NCI-H2107 treated with DMSO at 0.1 percent for 48 hours (cell line): ENCODE measurements at regions not wholly inside any gene's neighbourhood (a gene's known extent, or its start where the extent isn't known, plus 50 kb on each side); places are given as distances from the start of the nearest gene placed in this dataset.
A peak's percentile ranks its signal among the peaks of the same experiment; 100 is the strongest.

Experiments
- DNase-seq: peaks from one replicate; lab custom pipeline; 2025; ENCODE audit not compliant: unreplicated experiment; lab: John Stamatoyannopoulos, UW

- no peak for DNase-seq
Measured at GRCh38 chr6:23199541-23199940, 630.2 kb downstream of the HDGFL1 start.

GRCh38 chr6:23200946-23201345, 631.6 kb downstream of the HDGFL1 start:
- DNase-seq: no peak

DNA sequence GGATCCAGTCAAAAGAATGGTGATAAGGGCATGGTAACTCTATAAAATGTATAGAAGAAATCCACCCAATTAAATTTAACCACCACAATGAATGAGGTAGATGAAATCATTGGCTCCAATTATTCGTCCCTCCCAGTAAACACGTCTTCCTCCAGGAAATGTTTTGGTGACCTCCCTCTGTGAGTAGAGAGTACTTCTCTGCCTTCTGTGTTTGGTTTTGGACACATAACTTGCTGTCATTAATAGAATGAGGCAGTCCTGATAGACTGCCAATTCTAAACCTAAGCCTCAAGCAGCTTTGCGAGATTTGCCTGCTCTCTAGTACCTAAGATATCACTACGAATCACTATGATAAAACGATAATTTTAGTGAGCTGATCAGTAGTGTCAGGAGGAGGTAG, 632.8 kb downstream of the HDGFL1 start:
- no peak for DNase-seq

- no peak for DNase-seq
Measured at GRCh38 chr6:23212398-23212797, 643.0 kb downstream of the HDGFL1 start.

DNA sequence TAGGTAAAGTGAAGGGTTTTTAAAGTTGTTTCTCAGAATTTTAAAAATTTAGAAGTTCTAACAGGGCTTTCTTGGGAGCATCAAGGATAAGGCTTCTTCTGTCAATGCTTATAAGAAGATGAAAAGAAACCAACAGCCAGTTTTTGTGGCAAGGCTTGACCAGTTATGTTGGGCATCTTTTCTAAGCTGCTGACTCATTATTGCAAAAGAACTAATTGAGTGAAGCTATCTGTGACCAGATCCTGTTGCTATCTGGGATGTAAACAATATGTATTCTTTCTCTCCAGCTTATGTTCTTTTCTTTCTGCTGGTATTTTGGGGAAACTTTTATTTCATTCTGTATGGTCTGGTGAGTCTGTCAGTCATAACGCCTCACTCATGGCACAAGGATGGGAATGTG, 643.8 kb downstream of the HDGFL1 start:
- DNase-seq: no peak

DNA sequence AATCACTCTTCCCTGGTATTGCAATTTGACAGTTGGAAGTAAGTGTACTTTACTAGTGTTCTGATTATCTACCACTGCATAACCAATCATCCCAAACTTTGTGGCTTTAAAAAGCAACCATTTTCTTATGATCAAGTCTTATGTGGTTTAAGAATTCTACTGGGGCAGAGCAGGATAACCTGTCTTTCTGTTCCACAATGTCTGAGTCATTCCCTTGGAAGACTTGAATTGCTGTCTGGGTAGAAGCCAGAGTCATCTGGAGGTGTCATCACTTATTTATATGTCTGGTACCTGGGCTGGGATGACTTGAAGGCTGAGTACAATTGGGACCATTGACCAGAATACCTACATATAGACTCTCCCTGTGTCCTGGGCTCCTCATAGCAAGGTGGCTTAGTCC, 644.3 kb downstream of the HDGFL1 start:
- no peak for DNase-seq

DNA sequence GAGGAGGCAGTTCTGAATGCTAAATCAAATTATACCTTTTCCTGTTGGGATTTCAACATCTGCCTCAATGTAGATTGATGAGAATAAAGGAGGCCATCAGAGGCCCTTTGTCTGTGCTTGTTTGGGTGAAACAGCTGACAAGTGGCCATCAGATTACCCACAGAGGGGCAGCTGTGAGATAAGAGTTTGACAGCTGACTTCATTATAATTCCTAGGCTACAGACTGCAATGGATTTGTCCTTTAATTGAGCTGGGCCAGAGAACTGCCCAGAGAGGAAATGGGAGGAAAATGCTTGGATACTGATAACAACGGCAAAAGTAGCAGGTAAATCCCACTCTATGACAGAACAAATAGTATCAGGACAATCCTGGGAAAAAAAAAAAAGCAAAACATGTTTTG, 649.4 kb downstream of the HDGFL1 start:
- peak; percentile 6 for DNase-seq

GRCh38 chr6:23222724-23223123, 653.4 kb downstream of the HDGFL1 start:
- DNase-seq: no peak

GRCh38 chr6:23224540-23224939, 655.2 kb downstream of the HDGFL1 start:
- DNase-seq: no peak

- no peak for DNase-seq
Measured at GRCh38 chr6:23228439-23229024, 659.2 kb downstream of the HDGFL1 start.

GRCh38 chr6:23243854-23244253, 674.5 kb downstream of the HDGFL1 start:
- no peak for DNase-seq

DNA sequence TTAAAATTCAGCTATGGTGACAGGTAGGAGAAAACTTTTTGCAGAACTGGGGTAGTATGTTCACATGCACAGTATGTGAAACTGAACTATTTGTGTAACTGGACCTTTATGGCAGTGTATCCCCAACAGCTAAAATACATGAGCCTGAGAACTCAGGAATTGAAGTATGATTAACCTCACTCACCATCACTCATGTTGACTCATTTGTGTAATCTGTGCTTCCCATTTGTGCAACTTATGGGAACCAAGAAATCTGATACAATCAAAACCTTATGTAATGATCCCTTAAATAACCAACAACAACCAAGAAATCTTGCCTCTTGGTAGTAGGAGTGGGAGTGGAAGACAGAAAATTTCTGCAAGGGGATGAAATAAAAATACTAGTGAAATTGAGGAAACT, 674.9 kb downstream of the HDGFL1 start:
- no peak for DNase-seq

DNA sequence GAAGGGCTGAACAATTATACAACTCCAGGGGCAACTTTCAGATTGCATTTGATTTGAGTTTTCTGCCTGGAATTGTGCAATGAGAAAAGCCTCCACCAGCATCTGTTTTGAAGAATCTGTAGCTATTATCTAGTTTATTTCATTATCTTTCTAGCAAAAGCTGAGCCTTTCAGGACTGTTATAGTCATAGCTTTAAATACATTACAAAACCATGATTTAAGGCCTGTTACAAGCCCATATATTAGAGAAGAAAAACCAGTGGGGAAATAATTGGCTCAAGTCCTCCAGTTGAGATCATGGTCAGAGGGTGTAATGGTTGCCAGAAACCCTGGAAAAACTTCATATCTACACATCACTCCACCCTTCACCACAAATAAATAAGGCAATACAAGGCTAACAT, 676.2 kb downstream of the HDGFL1 start:
- no peak for DNase-seq

DNA sequence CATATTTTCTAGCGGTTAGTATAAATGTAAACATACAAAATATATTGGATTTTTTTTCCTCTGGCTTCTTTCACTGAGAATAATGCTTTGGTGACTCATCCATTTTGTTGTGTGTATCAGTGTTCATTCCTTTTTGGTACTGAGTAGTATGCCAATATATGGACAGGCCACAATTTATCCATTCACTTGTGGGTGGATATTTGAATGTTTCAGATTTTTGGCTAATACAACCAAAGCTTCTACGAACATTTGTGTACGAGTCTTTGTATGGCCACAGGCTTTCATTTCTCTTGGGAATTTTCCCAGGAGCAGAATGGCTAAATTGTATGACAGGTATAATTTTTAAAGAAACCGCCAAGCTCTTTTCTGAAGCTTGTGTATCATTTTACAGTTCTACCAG, 677.5 kb downstream of the HDGFL1 start:
- DNase-seq: no peak

DNA sequence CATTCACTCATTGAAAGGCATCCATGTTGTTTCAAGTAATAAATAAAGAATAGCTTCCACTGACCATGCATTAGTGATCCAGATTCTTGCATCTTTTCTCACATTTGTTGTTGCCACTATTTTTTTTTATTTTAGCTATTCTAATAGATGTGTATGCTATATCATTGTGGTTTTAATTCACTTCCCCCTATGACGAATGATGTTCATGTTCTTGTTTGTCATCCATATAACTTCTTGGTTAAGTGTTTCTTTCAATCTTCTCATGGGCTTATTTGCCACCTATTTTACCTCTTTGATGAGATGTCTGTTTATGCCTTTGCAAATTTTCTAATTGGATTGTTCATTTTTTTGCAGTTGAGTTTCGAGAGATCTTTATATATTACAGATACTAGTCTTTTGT, 681.2 kb downstream of the HDGFL1 start:
- no peak for DNase-seq

DNA sequence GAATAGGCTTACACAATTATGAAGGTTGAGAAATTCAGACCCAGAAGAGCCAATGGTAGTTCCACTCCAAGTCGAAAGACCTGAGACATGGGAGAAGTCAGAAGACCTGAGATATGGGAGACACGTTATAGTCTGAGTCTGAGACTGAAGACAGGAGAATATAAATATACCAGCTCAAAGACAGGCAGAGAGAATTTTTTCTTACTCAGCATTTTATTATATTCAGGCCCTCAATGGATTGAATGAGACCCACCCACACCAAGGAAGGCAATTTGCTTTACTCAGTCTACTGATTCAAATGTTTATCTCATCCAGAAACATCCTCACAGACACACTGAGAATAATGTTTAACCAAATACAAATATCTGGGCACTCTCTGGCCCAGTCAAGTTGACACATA, 693.5 kb downstream of the HDGFL1 start:
- no peak for DNase-seq

- DNase-seq: no peak
Measured at GRCh38 chr6:23265270-23265669, 695.9 kb downstream of the HDGFL1 start.

DNA sequence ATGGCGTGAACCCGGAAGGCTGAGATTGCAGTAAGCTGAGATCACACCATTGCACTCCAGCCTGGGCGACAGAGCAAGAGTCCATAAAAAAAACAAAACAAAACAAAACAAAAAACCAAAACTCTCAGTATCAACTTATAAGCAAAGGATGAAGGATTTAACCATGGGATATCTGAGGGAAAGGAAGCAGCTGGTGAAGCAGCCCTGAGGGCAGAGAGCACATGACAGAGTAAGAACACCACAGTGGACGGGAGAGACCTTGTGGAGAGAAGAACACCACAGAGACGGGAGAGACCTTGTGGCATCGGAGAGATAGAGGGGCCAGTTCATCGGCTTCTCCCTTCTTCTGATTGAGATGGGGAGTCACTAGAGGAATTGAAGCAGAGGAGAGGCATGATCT, 697.2 kb downstream of the HDGFL1 start:
- DNase-seq: no peak

- DNase-seq: no peak
Measured at GRCh38 chr6:23267651-23268050, 698.3 kb downstream of the HDGFL1 start.

DNA sequence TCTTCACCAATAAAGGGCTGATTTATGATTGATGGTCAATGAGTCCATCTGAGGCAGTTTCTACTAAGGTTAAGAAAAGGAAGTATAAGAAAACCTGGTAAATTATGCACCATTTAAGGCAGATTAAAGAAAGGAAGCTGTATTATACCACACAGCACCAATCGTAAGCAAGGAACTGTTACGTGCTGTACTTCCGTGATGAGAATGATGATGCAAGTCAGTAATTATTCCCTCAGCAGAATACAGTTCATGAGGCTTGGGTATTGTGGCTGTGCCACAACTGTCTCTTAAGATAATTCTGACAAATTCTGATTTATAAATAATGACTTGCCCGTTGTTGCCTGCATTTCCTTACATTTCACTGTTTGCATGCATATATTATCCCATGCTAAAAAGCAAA, 699.0 kb downstream of the HDGFL1 start:
- no peak for DNase-seq

DNA sequence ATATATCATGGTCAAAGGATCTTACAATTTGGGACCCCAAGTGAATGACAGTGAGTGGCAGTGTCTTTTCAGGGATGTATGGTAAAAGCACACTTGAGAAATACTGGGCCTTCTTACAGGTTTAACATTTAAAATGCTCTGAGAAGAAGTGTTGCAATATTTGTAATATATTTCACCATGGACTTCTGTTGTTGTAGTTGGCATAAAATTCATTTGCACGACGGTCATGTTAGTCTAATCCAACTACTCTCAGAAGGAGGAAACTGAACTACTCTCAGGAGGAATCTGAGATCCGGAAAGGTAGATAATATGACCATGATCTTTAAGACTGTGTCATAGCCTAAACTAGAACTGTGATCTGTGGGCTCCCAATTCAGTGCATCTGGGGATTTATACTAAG, 700.1 kb downstream of the HDGFL1 start:
- no peak for DNase-seq

DNA sequence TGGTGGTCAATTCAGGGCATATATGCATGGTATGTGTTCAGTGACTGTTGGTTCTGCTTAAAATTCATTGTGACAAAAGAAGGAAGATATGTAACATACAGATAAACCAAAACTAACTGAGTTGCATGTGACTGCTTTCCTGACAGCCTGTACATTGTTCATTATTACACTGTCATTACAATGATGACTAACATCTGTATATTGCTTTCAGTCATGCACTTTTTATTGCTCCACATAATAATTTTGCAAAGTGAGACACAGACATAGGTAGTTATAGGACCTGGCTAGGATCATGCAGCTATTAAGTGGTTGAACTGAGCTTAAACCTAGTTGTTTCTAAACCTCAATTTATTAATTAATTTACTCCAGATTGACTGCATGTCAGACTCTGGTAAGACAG, 703.2 kb downstream of the HDGFL1 start:
- DNase-seq: no peak

DNA sequence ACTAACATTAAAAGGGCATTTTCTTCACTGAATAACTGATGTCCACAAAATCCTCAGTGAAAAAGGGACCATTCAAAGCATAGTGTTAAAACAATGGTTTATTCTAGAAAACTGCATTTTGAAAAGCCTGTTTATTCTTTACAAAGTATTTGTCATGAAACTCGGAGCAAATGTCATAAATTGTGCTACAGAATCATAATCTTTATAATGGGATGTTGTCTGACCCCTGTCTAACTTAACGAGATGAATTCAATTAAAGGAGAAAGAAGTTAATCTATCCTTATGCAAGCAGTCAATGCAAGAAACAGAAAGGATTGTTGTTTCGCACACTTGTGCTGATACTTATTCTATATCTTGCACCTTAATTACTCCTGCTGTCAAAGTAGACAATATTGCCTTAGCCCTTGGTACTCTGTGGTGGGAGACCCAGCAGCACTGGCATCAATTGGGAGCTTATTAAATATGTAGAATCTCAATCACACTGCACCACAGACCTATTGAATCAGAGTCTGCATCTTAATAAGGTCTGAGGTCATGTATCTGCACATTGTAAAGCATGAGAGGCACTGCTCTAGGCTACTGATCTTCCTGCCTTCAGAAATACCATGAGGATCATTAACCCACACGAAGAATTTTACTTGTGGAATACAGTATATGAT, 708.3 kb downstream of the HDGFL1 start:
- DNase-seq: no peak
